WTC11 (cell line): ENCODE measurements at regions not wholly inside any gene's neighbourhood (a gene's known extent, or its start where the extent isn't known, plus 50 kb on each side); places are given as distances from the start of the nearest gene placed in this dataset.
A peak's percentile ranks its signal among the peaks of the same experiment; 100 is the strongest.

Experiments
- ATAC-seq: fragments of 200-7000 bp; cut with Tn5 transposase; 2 replicates; pipeline ENCODE4 v1.10.0; 2021; ENCODE audit warnings: mild to moderate bottlenecking, moderate library complexity
- CTCF ChIA-PET: fragments of 300-600 bp; sonication (Branson Sonifier 250); formaldehyde crosslinking; loops from one replicate; lab custom pipeline; 2021; ENCODE audit warnings: antibody characterized with exemption; lab: Charles Lee
- POLR2A ChIA-PET: fragments of 350-600 bp; sonication (Branson Sonifier 250); formaldehyde crosslinking; loops from one replicate; lab custom pipeline; 2021; ENCODE audit warnings: antibody characterized with exemption; lab: Charles Lee
- DNase-seq: peaks from one replicate; pipeline ENCODE4 v3.0.0; 2021; ENCODE audit warnings: low spot score
- H3K27ac Mint-ChIP-seq: 2 replicates; pipeline ENCODE4 v1.8.0; 2021; ENCODE audit warnings: mixed read lengths
- H3K27me3 Mint-ChIP-seq: 2 replicates; pipeline ENCODE4 v1.8.0; 2021; ENCODE audit warnings: low read depth, mild to moderate bottlenecking, moderate library complexity, mixed read lengths
- H3K36me3 Mint-ChIP-seq: 2 replicates; pipeline ENCODE4 v1.8.0; 2021; ENCODE audit warnings: mixed read lengths
- H3K4me1 Mint-ChIP-seq: 2 replicates; pipeline ENCODE4 v1.8.0; 2022; ENCODE audit warnings: mixed read lengths
- H3K4me3 Mint-ChIP-seq: 2 replicates; pipeline ENCODE4 v1.8.0; 2021; ENCODE audit warnings: mild to moderate bottlenecking, moderate library complexity, mixed read lengths
- H3K9me3 Mint-ChIP-seq: 2 replicates; pipeline ENCODE4 v1.8.0; 2021; ENCODE audit warnings: mixed read lengths
- ATF1 ChIP-seq: sonication (generic); formaldehyde crosslinking; IDR thresholded peaks from 2 replicates; pipeline ENCODE4 v1.8.1; 2023; ENCODE audit warnings: mild to moderate bottlenecking, moderate library complexity, missing genetic modification reagents
- ATF2 ChIP-seq: sonication (generic); formaldehyde crosslinking; IDR thresholded peaks from 2 replicates; pipeline ENCODE4 v1.8.1; 2022; ENCODE audit warnings: low read depth, missing genetic modification reagents, borderline replicate concordance
- CBFB ChIP-seq: sonication (generic); formaldehyde crosslinking; IDR thresholded peaks from 2 replicates; pipeline ENCODE4 v1.8.1; 2022; ENCODE audit warnings: mild to moderate bottlenecking, low read depth, missing genetic modification reagents
- CDX4 ChIP-seq: fragments of 250-450 bp; sonication (Bioruptor Pico); IDR thresholded peaks from 2 replicates; pipeline ENCODE4 v1.9.0; 2021; ENCODE audit warnings: moderate library complexity, mild to moderate bottlenecking, inconsistent platforms, borderline replicate concordance
- E2F1 ChIP-seq: sonication (generic); formaldehyde crosslinking; IDR thresholded peaks from 2 replicates; pipeline ENCODE4 v1.8.0; 2022; ENCODE audit warnings: mild to moderate bottlenecking, missing genetic modification reagents
- ELF4 ChIP-seq: sonication (generic); formaldehyde crosslinking; IDR thresholded peaks from 2 replicates; pipeline ENCODE4 v1.8.1; 2022; ENCODE audit warnings: low read depth, mild to moderate bottlenecking, moderate library complexity, missing genetic modification reagents
- EMX1 ChIP-seq: fragments of 250-450 bp; sonication (Bioruptor Pico); IDR thresholded peaks from 2 replicates; pipeline ENCODE4 v1.8.0; 2021; ENCODE audit warnings: mild to moderate bottlenecking
- ESRRA ChIP-seq: sonication (generic); formaldehyde crosslinking; IDR thresholded peaks from 2 replicates; pipeline ENCODE4 v1.8.1; 2022; ENCODE audit warnings: mild to moderate bottlenecking, missing genetic modification reagents, borderline replicate concordance
- GABPB1 ChIP-seq: sonication (generic); formaldehyde crosslinking; IDR thresholded peaks from 2 replicates; pipeline ENCODE4 v1.8.1; 2023; ENCODE audit warnings: mild to moderate bottlenecking, missing genetic modification reagents
- NFE2L1 ChIP-seq: sonication (generic); formaldehyde crosslinking; IDR thresholded peaks from 2 replicates; pipeline ENCODE4 v1.8.1; 2023; ENCODE audit warnings: missing genetic modification reagents
- PRRX2 ChIP-seq: fragments of 250-450 bp; sonication (Bioruptor Pico); IDR thresholded peaks from 2 replicates; pipeline ENCODE4 v1.8.0; 2021; ENCODE audit warnings: mild to moderate bottlenecking
- SOX15 ChIP-seq: fragments of 250-450 bp; sonication (Bioruptor Pico); IDR thresholded peaks from 2 replicates; pipeline ENCODE4 v1.9.0; 2021; ENCODE audit warnings: mild to moderate bottlenecking
- SP1 ChIP-seq: sonication (generic); formaldehyde crosslinking; conservative IDR thresholded peaks from 2 replicates; pipeline ENCODE4 v1.8.1; 2022; ENCODE audit warnings: missing genetic modification reagents
- STAT6 ChIP-seq: sonication (generic); formaldehyde crosslinking; conservative IDR thresholded peaks from 2 replicates; pipeline ENCODE4 v1.8.1; 2023; ENCODE audit warnings: mild to moderate bottlenecking, low read depth, missing genetic modification reagents, moderate library complexity
- TP53 ChIP-seq: sonication (generic); formaldehyde crosslinking; IDR thresholded peaks from 2 replicates; pipeline ENCODE4 v1.8.1; 2023; ENCODE audit warnings: mild to moderate bottlenecking, missing genetic modification reagents
- USF1 ChIP-seq: sonication (generic); formaldehyde crosslinking; IDR thresholded peaks from 2 replicates; pipeline ENCODE4 v1.8.0; 2022; ENCODE audit warnings: mild to moderate bottlenecking, missing genetic modification reagents
- ZBTB21 ChIP-seq: sonication (generic); formaldehyde crosslinking; IDR thresholded peaks from 2 replicates; pipeline ENCODE4 v1.8.1; 2023; ENCODE audit warnings: mild to moderate bottlenecking, missing genetic modification reagents, borderline replicate concordance
- ZBTB43 ChIP-seq: sonication (generic); formaldehyde crosslinking; IDR thresholded peaks from 2 replicates; pipeline ENCODE4 v1.8.1; 2023; ENCODE audit warnings: mild to moderate bottlenecking, missing genetic modification reagents
- ZNF232 ChIP-seq: sonication (generic); formaldehyde crosslinking; IDR thresholded peaks from 2 replicates; pipeline ENCODE4 v1.8.0; 2022; ENCODE audit warnings: mild to moderate bottlenecking, missing genetic modification reagents
- ZNF317 ChIP-seq: sonication (generic); formaldehyde crosslinking; IDR thresholded peaks from 2 replicates; pipeline ENCODE4 v1.8.1; 2023; ENCODE audit warnings: low read depth, mild to moderate bottlenecking, moderate library complexity, missing genetic modification reagents, borderline replicate concordance
- ZNF416 ChIP-seq: fragments of 250-450 bp; sonication (Bioruptor Pico); IDR thresholded peaks from 2 replicates; pipeline ENCODE4 v1.9.0; 2021; ENCODE audit warnings: mild to moderate bottlenecking, inconsistent platforms
- ZSCAN18 ChIP-seq: fragments of 250-450 bp; sonication (Bioruptor Pico); IDR thresholded peaks from 2 replicates; pipeline ENCODE4 v2.1.2; 2022; ENCODE audit warnings: mild to moderate bottlenecking, moderate library complexity

- POLR2A ChIA-PET = no interaction called here
- H3K9me3 Mint-ChIP-seq = peaks cover 3% of the 10 kb centered on the region; the same call in 1 of the 2 replicates
These were observed 323.0 kb upstream of the NT5C1B start for GRCh38 chr2:18912225-18912888.

GRCh38 chr2:18911416-18911815, 322.0 kb upstream of the NT5C1B start:
- no peak overlapping the region for H3K4me3 Mint-ChIP-seq
- no peak for TF ChIP-seq SOX15
- TF ChIP-seq USF1 (CRISPR knock-in tag) = no peak
- no peak for TF ChIP-seq ZNF416 (CRISPR knock-in tag)
- TF ChIP-seq ZSCAN18 (CRISPR knock-in tag) = no peak
- TF ChIP-seq ATF2 (CRISPR knock-in tag) = no peak
- TF ChIP-seq ZNF317 = no peak
- no peak for TF ChIP-seq PRRX2
- no peak for TF ChIP-seq EMX1 (CRISPR knock-in tag)
- TF ChIP-seq CDX4 (CRISPR knock-in tag) = no peak
- H3K27me3 Mint-ChIP-seq = no peaks in the 10 kb centered on the region
- DNase-seq (no peak), ATAC-seq (no peak)
- ChIA-PET CTCF (no interaction called here), POLR2A (no interaction called here)
- H3K27ac Mint-ChIP-seq = no peak overlapping the region
- H3K9me3 Mint-ChIP-seq = peaks cover 3% of the 10 kb centered on the region; the same call in 1 of the 2 replicates
- H3K4me1 Mint-ChIP-seq = peaks cover 12% of the 10 kb centered on the region
- no peaks in the 10 kb centered on the region for H3K36me3 Mint-ChIP-seq

More at GRCh38 chr2:18912225-18912888, 323.0 kb upstream of the NT5C1B start:
- peak; percentile 30 for ATAC-seq
- TF ChIP-seq STAT6 (CRISPR knock-in tag) (no peak), TP53 (CRISPR knock-in tag) (no peak), ESRRA (CRISPR knock-in tag) (no peak), E2F1 (no peak), ZBTB43 (CRISPR knock-in tag) (no peak), ATF1 (CRISPR knock-in tag) (no peak), ELF4 (CRISPR knock-in tag) (no peak), EMX1 (CRISPR knock-in tag) (no peak), ZBTB21 (CRISPR knock-in tag) (no peak), CBFB (no peak), ZNF232 (no peak), GABPB1 (CRISPR knock-in tag) (no peak), NFE2L1 (CRISPR knock-in tag) (no peak), SP1 (CRISPR knock-in tag) (no peak)
- H3K36me3 Mint-ChIP-seq = no peaks in the 10 kb centered on the region
- H3K27me3 Mint-ChIP-seq = no peaks in the 10 kb centered on the region
- CTCF ChIA-PET = no interaction called here
- no peak for DNase-seq
- peaks cover 12% of the 10 kb centered on the region for H3K4me1 Mint-ChIP-seq
- H3K4me3 Mint-ChIP-seq = no peak overlapping the region
- H3K27ac Mint-ChIP-seq = no peak overlapping the region
